ACC112 (cell line): ENCODE measurements at regions not wholly inside any gene's neighbourhood (a gene's known extent, or its start where the extent isn't known, plus 50 kb on each side); places are given as distances from the start of the nearest gene placed in this dataset.

Experiments
- H2AFZ ChIP-seq: fragments of 200-600 bp; sonication (generic); one replicate; pipeline ENCODE4 v1.6.0; 2017; ENCODE audit warnings: antibody characterized with exemption, low read length; ENCODE audit not compliant: unreplicated experiment
- H3K27ac ChIP-seq: fragments of 200-600 bp; sonication (generic); 2 replicates; pipeline ENCODE4 v1.5.1; 2014; ENCODE audit warnings: low read depth, mild to moderate bottlenecking, antibody characterized with exemption, low read length, moderate library complexity
- H3K27me3 ChIP-seq: fragments of 200-600 bp; sonication (generic); 2 replicates; pipeline ENCODE4 v1.6.1; 2014; ENCODE audit warnings: mild to moderate bottlenecking, antibody characterized with exemption, low read length, moderate library complexity, mixed read lengths; ENCODE audit not compliant: insufficient read depth
- H3K36me3 ChIP-seq: fragments of 200-600 bp; sonication (generic); 2 replicates; pipeline ENCODE4 v1.6.1; 2016; ENCODE audit warnings: mild to moderate bottlenecking, antibody characterized with exemption, low read length, moderate library complexity, mixed read lengths; ENCODE audit not compliant: insufficient read depth
- H3K4me1 ChIP-seq: fragments of 200-600 bp; sonication (generic); one replicate; pipeline ENCODE4 v1.6.1; 2016; ENCODE audit warnings: low read length, mixed read lengths; ENCODE audit not compliant: insufficient read depth, unreplicated experiment, control insufficient read depth
- H3K4me3 ChIP-seq: fragments of 200-600 bp; sonication (generic); 2 replicates; pipeline ENCODE4 v1.5.1; 2014; ENCODE audit warnings: mild to moderate bottlenecking, low read depth, low read length
- H3K79me2 ChIP-seq: fragments of 200-600 bp; sonication (generic); one replicate; pipeline ENCODE4 v1.6.0; 2016; ENCODE audit warnings: low read length; ENCODE audit not compliant: control insufficient read depth, unreplicated experiment, insufficient read depth

GRCh38 chr18:32621034-32621433 is 150.4 kb upstream of the GAREM1 start:
- Histone ChIP-seq H3K27me3 (peaks cover 11% of the 10 kb centered on the region; the same call in 1 of the 2 replicates), H3K4me3 (no peak overlapping the region), H3K36me3 (no peaks in the 10 kb centered on the region), H2AFZ (no peak overlapping the region), H3K27ac (no peak overlapping the region), H3K79me2 (no peaks in the 10 kb centered on the region), H3K4me1 (no peaks in the 10 kb centered on the region)

- H3K36me3 ChIP-seq = no peaks in the 10 kb centered on the region
- H3K79me2 ChIP-seq = no peaks in the 10 kb centered on the region
- H3K4me3 ChIP-seq = no peak overlapping the region
- no peaks in the 10 kb centered on the region for H3K4me1 ChIP-seq
- H2AFZ ChIP-seq = no peak overlapping the region
- peaks cover 3% of the 10 kb centered on the region; the same call in 1 of the 2 replicates for H3K27me3 ChIP-seq
- H3K27ac ChIP-seq = no peak overlapping the region
Measured at GRCh38 chr18:32618546-32618945, 147.9 kb upstream of the GAREM1 start.

- H3K79me2 ChIP-seq = no peaks in the 10 kb centered on the region
- H2AFZ ChIP-seq = no peak overlapping the region
- no peak overlapping the region for H3K27ac ChIP-seq
Measured at GRCh38 chr18:32613821-32614220, 143.1 kb upstream of the GAREM1 start.

GRCh38 chr18:32612651-32613050 is 142.0 kb upstream of the GAREM1 start:
- Histone ChIP-seq H3K4me1 (no peaks in the 10 kb centered on the region), H3K36me3 (no peaks in the 10 kb centered on the region)

More at GRCh38 chr18:32613821-32614220, 143.1 kb upstream of the GAREM1 start:
- H3K36me3 ChIP-seq = no peaks in the 10 kb centered on the region
- H3K4me3 ChIP-seq = no peak overlapping the region
- no peaks in the 10 kb centered on the region for H3K4me1 ChIP-seq
- H3K27me3 ChIP-seq = peaks cover 6% of the 10 kb centered on the region; the same call in 1 of the 2 replicates

GRCh38 chr18:32610176-32610575 is 139.5 kb upstream of the GAREM1 start:
- Histone ChIP-seq H3K79me2 (no peaks in the 10 kb centered on the region), H3K36me3 (no peaks in the 10 kb centered on the region), H3K4me3 (no peak overlapping the region), H2AFZ (no peak overlapping the region), H3K4me1 (no peaks in the 10 kb centered on the region), H3K27ac (no peak overlapping the region), H3K27me3 (peaks cover 9% of the 10 kb centered on the region; the same call in 1 of the 2 replicates)

More at GRCh38 chr18:32612651-32613050, 142.0 kb upstream of the GAREM1 start:
- Histone ChIP-seq H3K27ac (no peak overlapping the region), H3K79me2 (no peaks in the 10 kb centered on the region), H3K27me3 (peaks cover 9% of the 10 kb centered on the region; the same call in 1 of the 2 replicates), H3K4me3 (no peak overlapping the region), H2AFZ (no peak overlapping the region)

- no peak overlapping the region for H3K4me3 ChIP-seq
- no peaks in the 10 kb centered on the region for H3K79me2 ChIP-seq
- H3K27ac ChIP-seq = no peak overlapping the region
- H3K4me1 ChIP-seq = no peaks in the 10 kb centered on the region
- peaks cover 3% of the 10 kb centered on the region; the same call in 1 of the 2 replicates for H3K27me3 ChIP-seq
- no peak overlapping the region for H2AFZ ChIP-seq
- H3K36me3 ChIP-seq = no peaks in the 10 kb centered on the region
Measured at GRCh38 chr18:32607816-32608215, 137.1 kb upstream of the GAREM1 start.

- Histone ChIP-seq H3K27ac (no peak overlapping the region), H3K4me1 (no peaks in the 10 kb centered on the region), H2AFZ (no peak overlapping the region), H3K79me2 (no peaks in the 10 kb centered on the region), H3K36me3 (no peaks in the 10 kb centered on the region), H3K4me3 (no peak overlapping the region), H3K27me3 (peaks cover 26% of the 10 kb centered on the region)
Measured at GRCh38 chr18:32598144-32598543, 127.5 kb upstream of the GAREM1 start.

GRCh38 chr18:32596501-32596900 is 125.8 kb upstream of the GAREM1 start:
- no peaks in the 10 kb centered on the region for H3K79me2 ChIP-seq
- no peak overlapping the region for H3K4me3 ChIP-seq
- H3K27me3 ChIP-seq = peaks cover 36% of the 10 kb centered on the region

GRCh38 chr18:32595832-32596231 is 125.2 kb upstream of the GAREM1 start:
- Histone ChIP-seq H3K36me3 (no peaks in the 10 kb centered on the region), H3K4me1 (no peaks in the 10 kb centered on the region), H2AFZ (no peak overlapping the region), H3K4me3 (no peak overlapping the region), H3K79me2 (no peaks in the 10 kb centered on the region), H3K27me3 (peaks cover 42% of the 10 kb centered on the region), H3K27ac (no peak overlapping the region)

More at GRCh38 chr18:32596501-32596900, 125.8 kb upstream of the GAREM1 start:
- Histone ChIP-seq H3K4me1 (no peaks in the 10 kb centered on the region), H2AFZ (no peak overlapping the region), H3K36me3 (no peaks in the 10 kb centered on the region), H3K27ac (no peak overlapping the region)

GRCh38 chr18:32588191-32588590 is 117.5 kb upstream of the GAREM1 start:
- Histone ChIP-seq H2AFZ (no peak overlapping the region), H3K79me2 (no peaks in the 10 kb centered on the region), H3K4me3 (no peak overlapping the region), H3K27ac (no peak overlapping the region), H3K27me3 (peaks cover 32% of the 10 kb centered on the region), H3K36me3 (no peaks in the 10 kb centered on the region), H3K4me1 (no peaks in the 10 kb centered on the region)

- Histone ChIP-seq H3K79me2 (no peaks in the 10 kb centered on the region), H2AFZ (no peak overlapping the region), H3K4me3 (no peak overlapping the region), H3K4me1 (no peaks in the 10 kb centered on the region), H3K36me3 (no peaks in the 10 kb centered on the region), H3K27me3 (peaks cover 24% of the 10 kb centered on the region), H3K27ac (no peak overlapping the region)
Measured at GRCh38 chr18:32583431-32583830, 112.7 kb upstream of the GAREM1 start.
